ENCODE measurements at regions not wholly inside any gene's neighbourhood (a gene's known extent, or its start where the extent isn't known, plus 50 kb on each side); places are given as distances from the start of the nearest gene placed in this dataset.
"Not testable (repeated sequence)": the region's sequence is repeated elsewhere in the genome, so short reads cannot be mapped to it uniquely, and the experiment has no call there.

- ChIA-PET POLR2A (no interaction called here), CTCF (no interaction called here)
- H3K36me3 Mint-ChIP-seq (ENCODE audit: low read depth): no peaks in the 10 kb centered on the region
- DNase-seq: no peak
- H3K27ac Mint-ChIP-seq: no peak overlapping the region
- H3K4me3 Mint-ChIP-seq: no peak overlapping the region
- H3K27me3 Mint-ChIP-seq: no peaks in the 10 kb centered on the region
- H3K4me1 Mint-ChIP-seq: no peaks in the 10 kb centered on the region
- no peaks in the 10 kb centered on the region for H3K9me3 Mint-ChIP-seq
These were observed 2091.2 kb upstream of the ACO1 start for GRCh38 chr9:30293231-30293630.

- H3K4me3 Mint-ChIP-seq: no peak overlapping the region
- H3K27ac Mint-ChIP-seq: no peak overlapping the region
- peaks cover 3% of the 10 kb centered on the region for H3K9me3 Mint-ChIP-seq
- H3K36me3 Mint-ChIP-seq (ENCODE audit: low read depth): no peaks in the 10 kb centered on the region
- CTCF ChIA-PET: no interaction called here
- POLR2A ChIA-PET: no interaction called here
- H3K4me1 Mint-ChIP-seq: no peaks in the 10 kb centered on the region
- no peaks in the 10 kb centered on the region for H3K27me3 Mint-ChIP-seq
- DNase-seq: no peak
These were observed 2085.2 kb upstream of the ACO1 start for GRCh38 chr9:30299126-30299780.

GRCh38 chr9:30301271-30301963 is 2083.0 kb upstream of the ACO1 start:
- no peaks in the 10 kb centered on the region for H3K27me3 Mint-ChIP-seq
- H3K36me3 Mint-ChIP-seq (ENCODE audit: low read depth): no peaks in the 10 kb centered on the region
- H3K9me3 Mint-ChIP-seq: peaks cover 6% of the 10 kb centered on the region
- no peak overlapping the region for H3K4me3 Mint-ChIP-seq
- no peak overlapping the region for H3K27ac Mint-ChIP-seq
- no peaks in the 10 kb centered on the region for H3K4me1 Mint-ChIP-seq
- ChIA-PET POLR2A (no interaction called here), CTCF (no interaction called here)
- no peak for DNase-seq

- Mint-ChIP-seq H3K4me1 (no peaks in the 10 kb centered on the region), H3K36me3 (ENCODE audit: low read depth) (no peaks in the 10 kb centered on the region), H3K27ac (no peak overlapping the region), H3K27me3 (no peaks in the 10 kb centered on the region), H3K9me3 (peaks cover 4% of the 10 kb centered on the region), H3K4me3 (no peak overlapping the region)
- DNase-seq: no peak
- ChIA-PET CTCF (no interaction called here), POLR2A (no interaction called here)
These were observed 2073.7 kb upstream of the ACO1 start for GRCh38 chr9:30310711-30311110.

- H3K36me3 Mint-ChIP-seq (ENCODE audit: low read depth): no peaks in the 10 kb centered on the region
- no peak overlapping the region for H3K27ac Mint-ChIP-seq
- no peaks in the 10 kb centered on the region for H3K27me3 Mint-ChIP-seq
- H3K4me3 Mint-ChIP-seq: no peak overlapping the region
- no peaks in the 10 kb centered on the region for H3K4me1 Mint-ChIP-seq
- no peaks in the 10 kb centered on the region for H3K9me3 Mint-ChIP-seq
- CTCF ChIA-PET: no interaction called here
- DNase-seq: no peak
- POLR2A ChIA-PET: no interaction called here
These were observed 2055.0 kb upstream of the ACO1 start for GRCh38 chr9:30329431-30329830.

- no peak for DNase-seq
- CTCF ChIA-PET: no interaction called here
- Mint-ChIP-seq H3K9me3 (peaks cover 5% of the 10 kb centered on the region), H3K27ac (no peak overlapping the region), H3K4me3 (no peak overlapping the region), H3K27me3 (no peaks in the 10 kb centered on the region), H3K4me1 (no peaks in the 10 kb centered on the region), H3K36me3 (ENCODE audit: low read depth) (no peaks in the 10 kb centered on the region)
- POLR2A ChIA-PET: no interaction called here
These were observed 2035.5 kb upstream of the ACO1 start for GRCh38 chr9:30348904-30349303.

- Mint-ChIP-seq H3K36me3 (ENCODE audit: low read depth) (no peaks in the 10 kb centered on the region), H3K4me1 (no peaks in the 10 kb centered on the region), H3K27me3 (no peaks in the 10 kb centered on the region), H3K27ac (no peak overlapping the region), H3K4me3 (no peak overlapping the region), H3K9me3 (peaks cover 5% of the 10 kb centered on the region)
- CTCF ChIA-PET: no interaction called here
- POLR2A ChIA-PET: no interaction called here
- DNase-seq: no peak
These were observed 2034.6 kb upstream of the ACO1 start for GRCh38 chr9:30349526-30350513.

- DNase-seq: no peak
- Mint-ChIP-seq H3K36me3 (ENCODE audit: low read depth) (no peaks in the 10 kb centered on the region), H3K9me3 (no peaks in the 10 kb centered on the region), H3K4me3 (no peak overlapping the region), H3K4me1 (no peaks in the 10 kb centered on the region), H3K27me3 (no peaks in the 10 kb centered on the region), H3K27ac (no peak overlapping the region)
- CTCF ChIA-PET: no interaction called here
- POLR2A ChIA-PET: no interaction called here
These were observed 2028.2 kb upstream of the ACO1 start for GRCh38 chr9:30356221-30356620.

GRCh38 chr9:30362373-30362772 is 2022.1 kb upstream of the ACO1 start:
- Mint-ChIP-seq H3K4me1 (no peaks in the 10 kb centered on the region), H3K36me3 (ENCODE audit: low read depth) (no peaks in the 10 kb centered on the region), H3K4me3 (no peak overlapping the region)

GRCh38 chr9:30366140-30366539 is 2018.3 kb upstream of the ACO1 start:
- H3K4me3 Mint-ChIP-seq; POLR2A ChIA-PET; H3K27me3 Mint-ChIP-seq; H3K27ac Mint-ChIP-seq; H3K4me1 Mint-ChIP-seq; DNase-seq; CTCF ChIA-PET; H3K9me3 Mint-ChIP-seq; H3K36me3 Mint-ChIP-seq (ENCODE audit: low read depth): not testable (repeated sequence)

More at GRCh38 chr9:30362373-30362772, 2022.1 kb upstream of the ACO1 start:
- no peaks in the 10 kb centered on the region for H3K27me3 Mint-ChIP-seq
- no peak overlapping the region for H3K27ac Mint-ChIP-seq
- CTCF ChIA-PET: no interaction called here
- POLR2A ChIA-PET: no interaction called here
- no peak for DNase-seq
- no peaks in the 10 kb centered on the region for H3K9me3 Mint-ChIP-seq

- Mint-ChIP-seq H3K4me3 (no peak overlapping the region), H3K27ac (no peak overlapping the region), H3K36me3 (ENCODE audit: low read depth) (no peaks in the 10 kb centered on the region), H3K27me3 (no peaks in the 10 kb centered on the region), H3K9me3 (no peaks in the 10 kb centered on the region), H3K4me1 (no peaks in the 10 kb centered on the region)
- ChIA-PET CTCF (no interaction called here), POLR2A (no interaction called here)
- no peak for DNase-seq
These were observed 2002.2 kb upstream of the ACO1 start for GRCh38 chr9:30382271-30382670.

- no peaks in the 10 kb centered on the region for H3K27me3 Mint-ChIP-seq
- no peaks in the 10 kb centered on the region for H3K4me1 Mint-ChIP-seq
- DNase-seq: no peak
- H3K4me3 Mint-ChIP-seq: no peak overlapping the region
- ChIA-PET POLR2A (no interaction called here), CTCF (no interaction called here)
- peaks cover 7% of the 10 kb centered on the region for H3K9me3 Mint-ChIP-seq
- H3K36me3 Mint-ChIP-seq (ENCODE audit: low read depth): no peaks in the 10 kb centered on the region
- no peak overlapping the region for H3K27ac Mint-ChIP-seq
These were observed 1974.2 kb upstream of the ACO1 start for GRCh38 chr9:30410273-30410672.

- ChIA-PET POLR2A (no interaction called here), CTCF (no interaction called here)
- no peaks in the 10 kb centered on the region for H3K36me3 Mint-ChIP-seq (ENCODE audit: low read depth)
- no peak for DNase-seq
- H3K27ac Mint-ChIP-seq: no peak overlapping the region
- H3K27me3 Mint-ChIP-seq: no peaks in the 10 kb centered on the region
- H3K4me1 Mint-ChIP-seq: no peaks in the 10 kb centered on the region
- no peak overlapping the region for H3K4me3 Mint-ChIP-seq
- H3K9me3 Mint-ChIP-seq: peaks cover 7% of the 10 kb centered on the region
These were observed 1972.9 kb upstream of the ACO1 start for GRCh38 chr9:30411571-30411970.

Measured in activated CD4-positive, alpha-beta T cell treated with anti-CD3 and anti-CD28 coated beads, Interleukin-2, amount 10 ng/mL, durations not matched to agents 7 days and 5 days (primary cell).